HCT116 (cell line): ENCODE measurements at regions not wholly inside any gene's neighbourhood (a gene's known extent, or its start where the extent isn't known, plus 50 kb on each side); places are given as distances from the start of the nearest gene placed in this dataset.

Experiments used
- CTCF ChIP-seq, 3 experiments: fragments of 200-600 bp in 1 of 3; sonication (generic) in 1 of 3; IDR thresholded peaks in 2 of 3; conservative IDR thresholded peaks in 1 of 3; 2 replicates each; pipeline ENCODE4 v1.5.1; 2012 to 2017; ENCODE audit warnings: low read depth in 2 of 3, low read length in 2 of 3, antibody characterized with exemption in 1 of 3, borderline replicate concordance in 1 of 3, control low read depth in 1 of 3, mild to moderate bottlenecking in 1 of 3, mixed read lengths in 1 of 3, mixed run types in 1 of 3, moderate library complexity in 1 of 3; ENCODE audit not compliant: insufficient read depth in 1 of 3
- RAD21 ChIP-seq: IDR thresholded peaks from 2 replicates; pipeline ENCODE4 v1.6.1; 2012; ENCODE audit warnings: low read depth, mild to moderate bottlenecking
- SP1 ChIP-seq: IDR thresholded peaks from 2 replicates; pipeline ENCODE4 v1.6.1; 2012; ENCODE audit warnings: low read depth

- TF ChIP-seq CTCF (IDR thresholded peaks at IDR 0.05 in 2 of 3, conservative IDR thresholded peaks at IDR 0.05 in 1 of 3; ENCODE audit: borderline replicate concordance in 1 of 3, insufficient read depth in 1 of 3, low read depth in 2 of 3, low read length in 2 of 3) (no peak), SP1 (no peak), RAD21 (no peak)
Measured at GRCh38 chr12:107513636-107514400, 171.8 kb upstream of the PWP1 start.
